ENCODE measurements at regions not wholly inside any gene's neighbourhood (a gene's known extent, or its start where the extent isn't known, plus 50 kb on each side); places are given as distances from the start of the nearest gene placed in this dataset.

GRCh38 chr20:37579106-37579505 is 51.4 kb upstream of the BLCAP start:
- Histone ChIP-seq H3K79me2 (ENCODE audit: control insufficient read depth, low read length) (no peaks in the 10 kb centered on the region), H3K27ac (ENCODE audit: low read depth, low read length) (no peak overlapping the region), H3K36me3 (ENCODE audit: control insufficient read depth, low read length) (no peaks in the 10 kb centered on the region), H3K27me3 (ENCODE audit: control insufficient read depth, low read length) (peaks cover 12% of the 10 kb centered on the region; the same call in 1 of the 2 replicates), H3K4me2 (ENCODE audit: low read length) (no peak overlapping the region), H3F3A (ENCODE audit: control insufficient read depth, insufficient read depth) (no peaks in the 10 kb centered on the region), H4K20me1 (ENCODE audit: control insufficient read depth, insufficient read depth, low read depth, low read length) (no peaks in the 10 kb centered on the region), H3K9me2 (replicated peaks; ENCODE audit: control insufficient read depth, low read length) (no peaks in the 10 kb centered on the region), H3K4me3 (ENCODE audit: low read length) (no peak overlapping the region), H3K4me1 (ENCODE audit: control insufficient read depth, low read length) (peaks cover 19% of the 10 kb centered on the region), H3K9me3 (ENCODE audit: control insufficient read depth, insufficient read depth, low read length) (no peaks in the 10 kb centered on the region)
- TF ChIP-seq EZH2phosphoT487 (IDR thresholded peaks at IDR 0.05; ENCODE audit: borderline replicate concordance, low read length) (no peak), CTCF (IDR thresholded peaks at IDR 0.05; ENCODE audit: low read depth, low read length, poor library complexity, severe bottlenecking) (no peak)

GRCh38 chr20:37577981-37578380 is 50.3 kb upstream of the BLCAP start:
- no peaks in the 10 kb centered on the region for H3K79me2 ChIP-seq (ENCODE audit: control insufficient read depth, low read length)
- H3K4me2 ChIP-seq (ENCODE audit: low read length), result no peak overlapping the region
- H3K4me3 ChIP-seq (ENCODE audit: low read length), result no peak overlapping the region
- TF ChIP-seq EZH2phosphoT487 (IDR thresholded peaks at IDR 0.05; ENCODE audit: borderline replicate concordance, low read length), result no peak
- no peak for TF ChIP-seq CTCF (IDR thresholded peaks at IDR 0.05; ENCODE audit: low read depth, low read length, poor library complexity, severe bottlenecking)
- H3K4me1 ChIP-seq (ENCODE audit: control insufficient read depth, low read length), result peaks cover 19% of the 10 kb centered on the region
- H4K20me1 ChIP-seq (ENCODE audit: control insufficient read depth, insufficient read depth, low read depth, low read length), result no peaks in the 10 kb centered on the region
- peaks cover 8% of the 10 kb centered on the region; the same call in 1 of the 2 replicates for H3K27me3 ChIP-seq (ENCODE audit: control insufficient read depth, low read length)
- no peaks in the 10 kb centered on the region for H3F3A ChIP-seq (ENCODE audit: control insufficient read depth, insufficient read depth)
- H3K27ac ChIP-seq (ENCODE audit: low read depth, low read length), result no peak overlapping the region
- no peaks in the 10 kb centered on the region for H3K9me2 ChIP-seq (replicated peaks; ENCODE audit: control insufficient read depth, low read length)
- no peaks in the 10 kb centered on the region for H3K36me3 ChIP-seq (ENCODE audit: control insufficient read depth, low read length)
- no peaks in the 10 kb centered on the region for H3K9me3 ChIP-seq (ENCODE audit: control insufficient read depth, insufficient read depth, low read length)

Measured in DOHH2 (cell line).